Ovary (tissue), 3 donors: ENCODE measurements at regions not wholly inside any gene's neighbourhood (a gene's known extent, or its start where the extent isn't known, plus 50 kb on each side); places are given as distances from the start of the nearest gene placed in this dataset.

Experiments used
- EP300 ChIP-seq: sonication (generic); formaldehyde crosslinking; IDR thresholded peaks from one replicate; pipeline ENCODE4 v1.6.1; 2017; ENCODE audit warnings: antibody characterized with exemption
- POLR2A ChIP-seq: fragments of 450-650 bp; IDR thresholded peaks from one replicate; pipeline ENCODE4 v1.6.1; 2017; ENCODE audit warnings: antibody characterized with exemption, mild to moderate bottlenecking, moderate library complexity
- TF ChIP-seq, protein P1 (sequence below), 3 donors: fragments of 450-650 bp in 2 of 3; fragments of 200-600 bp in 1 of 3; IDR thresholded peaks; one replicate each; pipeline versions ENCODE4 v1.5.1 to v1.8.0; 2016 to 2022; ENCODE audit warnings: antibody characterized with exemption in 3 of 3, mild to moderate bottlenecking in 1 of 3
- donor health status: DM: no; HTN: no; CAD: no.

DNA sequence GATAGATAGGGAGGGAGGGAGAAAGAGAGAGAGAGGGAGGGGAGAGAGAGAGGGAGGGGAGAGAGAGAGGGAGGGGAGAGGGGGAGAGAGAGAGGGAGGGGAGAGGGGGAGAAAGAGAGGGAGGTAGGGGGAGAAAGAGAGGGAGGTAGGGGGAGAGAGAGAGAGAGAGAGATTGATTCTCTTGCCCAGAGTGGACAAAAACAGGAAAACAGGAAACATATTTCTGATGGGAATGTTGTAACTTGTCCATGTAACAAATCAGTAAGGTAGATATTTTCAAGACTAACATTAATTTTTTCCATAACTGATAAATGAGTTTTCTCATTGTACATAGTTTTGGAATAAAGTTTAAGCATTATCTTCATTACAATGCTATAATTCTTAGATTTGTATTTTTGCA, 811.7 kb upstream of the GRAMD2B start:
- TF ChIP-seq, protein P1, sequence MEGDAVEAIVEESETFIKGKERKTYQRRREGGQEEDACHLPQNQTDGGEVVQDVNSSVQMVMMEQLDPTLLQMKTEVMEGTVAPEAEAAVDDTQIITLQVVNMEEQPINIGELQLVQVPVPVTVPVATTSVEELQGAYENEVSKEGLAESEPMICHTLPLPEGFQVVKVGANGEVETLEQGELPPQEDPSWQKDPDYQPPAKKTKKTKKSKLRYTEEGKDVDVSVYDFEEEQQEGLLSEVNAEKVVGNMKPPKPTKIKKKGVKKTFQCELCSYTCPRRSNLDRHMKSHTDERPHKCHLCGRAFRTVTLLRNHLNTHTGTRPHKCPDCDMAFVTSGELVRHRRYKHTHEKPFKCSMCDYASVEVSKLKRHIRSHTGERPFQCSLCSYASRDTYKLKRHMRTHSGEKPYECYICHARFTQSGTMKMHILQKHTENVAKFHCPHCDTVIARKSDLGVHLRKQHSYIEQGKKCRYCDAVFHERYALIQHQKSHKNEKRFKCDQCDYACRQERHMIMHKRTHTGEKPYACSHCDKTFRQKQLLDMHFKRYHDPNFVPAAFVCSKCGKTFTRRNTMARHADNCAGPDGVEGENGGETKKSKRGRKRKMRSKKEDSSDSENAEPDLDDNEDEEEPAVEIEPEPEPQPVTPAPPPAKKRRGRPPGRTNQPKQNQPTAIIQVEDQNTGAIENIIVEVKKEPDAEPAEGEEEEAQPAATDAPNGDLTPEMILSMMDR (IDR thresholded peaks at IDR 0.05), result no peak
- no peak for TF ChIP-seq POLR2A
- no peak for TF ChIP-seq EP300
